ENCODE measurements at regions not wholly inside any gene's neighbourhood (a gene's known extent, or its start where the extent isn't known, plus 50 kb on each side); places are given as distances from the start of the nearest gene placed in this dataset.
A peak's percentile ranks its signal among the peaks of the same experiment; 100 is the strongest.

- no peak for DNase-seq (ENCODE audit: low spot score)
- WGBS = 83% methylated on average over 2 of the region's 2 CpGs
- no peak for TF ChIP-seq EGR1 (IDR thresholded peaks at IDR 0.05; ENCODE audit: low read depth in 2 of 2)
- no peak for TF ChIP-seq FOXA1 (IDR thresholded peaks at IDR 0.05)
- no peak for TF ChIP-seq JUND (IDR thresholded peaks at IDR 0.05)
- TF ChIP-seq NR2F2 (IDR thresholded peaks at IDR 0.05) = peak; percentile 23
- no peak for TF ChIP-seq RAD21 (IDR thresholded peaks at IDR 0.05)
Measured at GRCh38 chr5:125657936-125658335, 765.3 kb upstream of the GRAMD2B start.

GRCh38 chr5:125659316-125660023 lies 763.7 kb upstream of the GRAMD2B start:
- Histone ChIP-seq H3K27me3 (ENCODE audit: control insufficient read depth in 4 of 4, insufficient read depth in 4 of 4, low read length in 3 of 4) (no peaks in the 10 kb centered on the region), H3K4me3 (ENCODE audit: low read depth in 1 of 3, low read length in 3 of 3) (no peak overlapping the region), H3K27ac (ENCODE audit: low read depth in 1 of 2, low read length in 2 of 2) (no peak overlapping the region), H3K9ac (ENCODE audit: low read depth in 1 of 2, low read length in 2 of 2) (no peak overlapping the region), H3K36me3 (ENCODE audit: control insufficient read depth in 4 of 4, insufficient read depth in 3 of 4, low read depth in 1 of 4, low read length in 3 of 4) (no peaks in the 10 kb centered on the region), H3K9me3 (ENCODE audit: control insufficient read depth in 4 of 4, low read length in 3 of 4) (no peaks in the 10 kb centered on the region), H3K4me1 (ENCODE audit: control insufficient read depth in 4 of 4, insufficient read depth in 4 of 4, low read length in 3 of 4) (no peaks in the 10 kb centered on the region)
- TF ChIP-seq GABPA (IDR thresholded peaks at IDR 0.05 in 1 of 2, conservative IDR thresholded peaks at IDR 0.05 in 1 of 2) (no peak), RAD21 (IDR thresholded peaks at IDR 0.05) (peak in 1 of 2 donors; percentile 7), RXRA (IDR thresholded peaks at IDR 0.05) (peak in 1 of 2 donors; percentile 24), EGR1 (IDR thresholded peaks at IDR 0.05; ENCODE audit: low read depth in 2 of 2) (no peak), NR2F2 (IDR thresholded peaks at IDR 0.05) (peak; percentile 96), HNF4G (IDR thresholded peaks at IDR 0.05) (no peak)
- WGBS = 44% methylated on average over 2 of the region's 2 CpGs
- no peak for DNase-seq (ENCODE audit: low spot score)

More at GRCh38 chr5:125657936-125658335, 765.3 kb upstream of the GRAMD2B start:
- Histone ChIP-seq H3K4me3 (ENCODE audit: low read depth in 1 of 3, low read length in 3 of 3) (no peak overlapping the region), H3K36me3 (ENCODE audit: control insufficient read depth in 4 of 4, insufficient read depth in 3 of 4, low read depth in 1 of 4, low read length in 3 of 4) (no peaks in the 10 kb centered on the region), H3K27me3 (ENCODE audit: control insufficient read depth in 4 of 4, insufficient read depth in 4 of 4, low read length in 3 of 4) (no peaks in the 10 kb centered on the region), H3K4me1 (ENCODE audit: control insufficient read depth in 4 of 4, insufficient read depth in 4 of 4, low read length in 3 of 4) (no peaks in the 10 kb centered on the region), H3K9ac (ENCODE audit: low read depth in 1 of 2, low read length in 2 of 2) (no peak overlapping the region), H3K27ac (ENCODE audit: low read depth in 1 of 2, low read length in 2 of 2) (no peak overlapping the region), H3K9me3 (ENCODE audit: control insufficient read depth in 4 of 4, low read length in 3 of 4) (no peaks in the 10 kb centered on the region)

- Histone ChIP-seq H3K4me3 (ENCODE audit: low read depth in 1 of 3, low read length in 3 of 3) (no peak overlapping the region), H3K4me1 (ENCODE audit: control insufficient read depth in 4 of 4, insufficient read depth in 4 of 4, low read length in 3 of 4) (no peaks in the 10 kb centered on the region), H3K9me3 (ENCODE audit: control insufficient read depth in 4 of 4, low read length in 3 of 4) (no peaks in the 10 kb centered on the region), H3K9ac (ENCODE audit: low read depth in 1 of 2, low read length in 2 of 2) (no peak overlapping the region), H3K36me3 (ENCODE audit: control insufficient read depth in 4 of 4, insufficient read depth in 3 of 4, low read depth in 1 of 4, low read length in 3 of 4) (no peaks in the 10 kb centered on the region), H3K27ac (ENCODE audit: low read depth in 1 of 2, low read length in 2 of 2) (no peak overlapping the region), H3K27me3 (ENCODE audit: control insufficient read depth in 4 of 4, insufficient read depth in 4 of 4, low read length in 3 of 4) (no peaks in the 10 kb centered on the region)
- no peak for DNase-seq (ENCODE audit: low spot score)
- 94% methylated on average over 1 of the region's 1 CpG for WGBS
- TF ChIP-seq HNF4A (conservative IDR thresholded peaks at IDR 0.05) = no peak
- no peak for TF ChIP-seq FOXA1 (IDR thresholded peaks at IDR 0.05)
- TF ChIP-seq REST (IDR thresholded peaks at IDR 0.05) = no peak
- TF ChIP-seq NR2F2 (IDR thresholded peaks at IDR 0.05) = no peak
- TF ChIP-seq HNF4G (IDR thresholded peaks at IDR 0.05) = no peak
- TF ChIP-seq FOXA2 (IDR thresholded peaks at IDR 0.05) = no peak
- no peak for TF ChIP-seq RAD21 (IDR thresholded peaks at IDR 0.05)
- TF ChIP-seq JUND (IDR thresholded peaks at IDR 0.05) = no peak
Measured at GRCh38 chr5:125660231-125660895, 762.8 kb upstream of the GRAMD2B start.

All from liver (tissue), 7 donors.